SK-N-MC (cell line): ENCODE measurements at regions not wholly inside any gene's neighbourhood (a gene's known extent, or its start where the extent isn't known, plus 50 kb on each side); places are given as distances from the start of the nearest gene placed in this dataset.

Experiments
- EZH2 ChIP-seq: fragments of 200-600 bp; sonication (generic); IDR thresholded peaks from one replicate; pipeline ENCODE4 v1.6.1; 2017; ENCODE audit warnings: antibody characterized with exemption
- FOXP2 ChIP-seq: optimal IDR thresholded peaks from 2 replicates; pipeline ENCODE3; 2011; ENCODE audit warnings: mild to moderate bottlenecking, moderate library complexity; ENCODE audit not compliant: insufficient read depth; ENCODE audit errors: extremely low read length, control extremely low read depth
- POLR2AphosphoS5 ChIP-seq: IDR thresholded peaks from 2 replicates; pipeline ENCODE4 v1.6.1; 2012; ENCODE audit warnings: mild to moderate bottlenecking, low read depth, low read length, borderline replicate concordance

GRCh38 chr2:168350380-168350779, 103.0 kb upstream of the STK39 start:
- TF ChIP-seq POLR2AphosphoS5: no peak
- no peak for TF ChIP-seq EZH2
- no peak for TF ChIP-seq FOXP2
